ENCODE measurements at regions not wholly inside any gene's neighbourhood (a gene's known extent, or its start where the extent isn't known, plus 50 kb on each side); places are given as distances from the start of the nearest gene placed in this dataset.
"Not testable (repeated sequence)": the region's sequence is repeated elsewhere in the genome, so short reads cannot be mapped to it uniquely, and the experiment has no call there.

GRCh38 chr5:36739751-36740221 lies 133.4 kb downstream of the SLC1A3 start:
- no peak for DNase-seq

DNA sequence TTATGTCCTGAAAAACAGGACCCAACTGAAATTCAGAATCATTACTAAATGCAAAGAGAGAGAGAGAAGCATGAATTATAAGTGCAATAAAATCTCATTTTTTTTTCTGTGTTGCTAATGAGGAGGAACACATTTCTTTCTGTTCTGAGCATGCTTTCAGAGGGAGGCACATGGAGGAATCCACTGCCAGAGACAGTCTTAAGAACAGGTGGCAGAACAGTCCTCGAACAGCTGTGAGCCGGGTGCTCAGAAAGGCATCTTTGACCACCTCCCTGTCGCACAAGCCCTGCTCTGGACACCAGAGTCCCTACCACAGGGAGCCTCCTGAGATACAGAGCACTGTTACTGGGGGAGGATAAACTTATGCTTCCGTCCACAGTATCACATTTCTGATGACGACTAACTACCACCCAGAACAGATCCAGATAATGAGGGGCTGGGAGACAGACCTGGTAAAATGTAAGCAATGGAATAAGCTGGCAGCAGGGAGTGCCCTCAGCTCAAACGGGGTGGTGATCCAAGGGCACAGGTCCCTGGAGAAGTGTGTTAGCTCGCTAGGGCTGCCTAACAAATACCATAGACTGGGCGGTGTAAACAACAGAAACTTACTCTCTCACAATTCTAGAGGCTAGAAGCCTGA lies 134.0 kb downstream of the SLC1A3 start:
- DNase-seq = no peak

DNA sequence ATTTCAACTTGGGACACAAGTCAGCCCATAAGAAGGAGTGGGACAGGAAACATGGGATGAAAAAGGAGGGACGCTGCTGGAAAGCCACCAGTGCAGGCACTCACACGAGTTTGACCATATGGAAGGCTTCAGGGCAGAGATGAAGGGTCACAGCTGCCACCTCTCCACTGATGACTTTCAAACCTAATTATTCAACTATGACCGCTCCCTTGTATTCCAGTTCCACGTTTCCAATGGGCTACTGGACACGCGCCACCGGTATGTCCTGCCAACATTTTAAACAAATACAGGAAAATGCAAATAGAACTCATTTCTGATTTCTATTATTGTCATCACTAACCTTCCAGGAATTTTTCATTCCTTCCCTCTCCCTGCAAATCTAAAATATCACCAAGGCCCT lies 134.7 kb downstream of the SLC1A3 start:
- no peak for DNase-seq

DNA sequence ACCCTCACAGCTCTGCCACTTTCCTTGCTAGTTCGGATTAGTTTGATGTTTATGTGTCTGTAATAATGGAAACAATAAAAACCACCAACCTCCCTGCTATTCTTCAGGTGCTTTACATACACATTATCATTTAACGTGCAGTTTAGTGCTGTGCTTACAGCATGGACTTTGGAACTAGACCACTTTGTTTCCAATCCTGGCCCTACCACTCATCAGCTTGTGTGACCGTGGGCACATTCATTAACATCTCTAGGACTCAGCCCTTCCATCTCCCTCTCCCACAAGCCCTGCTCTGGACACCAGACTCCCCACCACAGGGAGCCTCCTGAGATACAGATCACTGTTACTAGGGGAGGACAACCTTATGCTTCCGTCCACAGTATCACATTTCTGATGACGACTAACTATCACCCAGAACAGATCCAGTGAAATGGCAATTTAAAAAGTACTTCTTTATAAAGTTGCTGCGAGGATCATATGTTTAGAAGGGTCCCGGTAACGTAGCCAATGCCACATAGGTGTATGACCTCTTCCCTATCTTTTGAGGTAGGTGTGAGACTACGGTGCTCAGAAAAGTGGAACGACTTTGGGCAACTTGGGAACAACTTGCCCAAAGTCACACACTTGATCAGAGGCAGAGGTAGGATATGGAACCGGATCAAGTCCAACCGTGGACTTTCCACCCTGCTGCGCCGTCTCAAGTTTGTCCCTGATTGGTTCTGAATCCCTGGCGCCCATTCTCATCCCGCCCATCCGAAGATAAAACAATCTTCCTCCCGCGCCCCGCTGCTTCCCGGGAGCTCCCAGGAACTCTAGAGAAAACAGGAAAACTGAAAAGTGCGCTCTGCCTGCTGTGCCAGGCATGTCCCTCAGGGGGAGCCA lies 132.4 kb upstream of the NIPBL start:
- DNase-seq = peak; percentile 26

- no peak for DNase-seq
Observed at GRCh38 chr5:36744773-36745589, 131.6 kb upstream of the NIPBL start.

DNA sequence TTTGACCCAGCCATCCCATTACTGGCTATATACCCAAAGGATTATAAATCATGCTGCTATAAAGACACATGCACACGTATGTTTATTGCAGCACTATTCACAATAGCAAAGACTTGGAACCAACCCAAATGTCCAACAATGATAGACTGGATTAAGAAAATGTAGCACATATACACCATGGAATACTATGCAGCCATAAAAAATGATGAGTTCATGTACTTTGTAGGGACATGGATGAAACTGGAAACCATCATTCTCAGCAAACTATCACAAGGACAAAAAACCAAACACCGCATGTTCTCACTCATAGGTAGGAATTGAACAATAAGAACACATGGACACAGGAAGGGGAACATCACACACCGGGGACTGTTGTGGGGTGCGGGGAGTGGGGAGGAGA lies 128.8 kb upstream of the NIPBL start:
- not testable (repeated sequence) for DNase-seq

DNA sequence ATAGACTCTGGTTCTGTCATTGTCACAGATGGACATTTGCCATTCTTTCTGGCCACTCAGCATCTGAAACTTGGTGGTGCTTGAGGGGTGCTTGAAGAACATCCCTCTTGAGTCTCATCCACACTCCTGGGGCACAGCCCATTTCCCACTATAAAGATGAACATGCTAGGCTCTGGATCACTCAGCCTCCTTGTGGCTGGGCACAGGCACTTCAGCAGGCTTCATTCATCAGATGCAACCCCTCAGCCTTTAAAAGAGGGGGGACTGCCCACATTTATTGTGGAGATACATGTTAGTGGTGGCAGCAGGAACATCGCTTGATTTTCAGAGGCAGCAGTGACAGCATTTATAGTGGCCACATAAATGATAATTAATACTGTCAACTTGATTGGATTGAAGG lies 124.7 kb upstream of the NIPBL start:
- no peak for DNase-seq

DNA sequence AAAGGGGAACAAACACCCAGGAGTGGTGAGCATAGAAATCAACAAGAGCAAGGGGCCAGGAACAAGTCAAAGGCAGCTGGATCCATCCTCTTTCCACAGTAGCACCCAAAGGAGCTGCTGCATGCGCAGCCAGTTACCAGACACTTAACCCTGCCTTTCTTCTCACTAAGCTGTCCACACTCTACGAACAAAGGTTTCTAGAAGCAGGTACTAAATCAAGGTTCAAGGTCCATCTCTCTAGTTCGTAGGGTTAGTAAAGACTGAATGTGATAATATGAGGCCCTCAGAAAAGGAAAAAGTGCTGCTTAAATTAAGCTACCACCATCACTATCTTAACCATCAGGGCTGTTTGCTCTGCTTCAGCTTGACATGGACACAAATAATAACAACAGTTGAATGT lies 121.2 kb upstream of the NIPBL start:
- no peak for DNase-seq

DNA sequence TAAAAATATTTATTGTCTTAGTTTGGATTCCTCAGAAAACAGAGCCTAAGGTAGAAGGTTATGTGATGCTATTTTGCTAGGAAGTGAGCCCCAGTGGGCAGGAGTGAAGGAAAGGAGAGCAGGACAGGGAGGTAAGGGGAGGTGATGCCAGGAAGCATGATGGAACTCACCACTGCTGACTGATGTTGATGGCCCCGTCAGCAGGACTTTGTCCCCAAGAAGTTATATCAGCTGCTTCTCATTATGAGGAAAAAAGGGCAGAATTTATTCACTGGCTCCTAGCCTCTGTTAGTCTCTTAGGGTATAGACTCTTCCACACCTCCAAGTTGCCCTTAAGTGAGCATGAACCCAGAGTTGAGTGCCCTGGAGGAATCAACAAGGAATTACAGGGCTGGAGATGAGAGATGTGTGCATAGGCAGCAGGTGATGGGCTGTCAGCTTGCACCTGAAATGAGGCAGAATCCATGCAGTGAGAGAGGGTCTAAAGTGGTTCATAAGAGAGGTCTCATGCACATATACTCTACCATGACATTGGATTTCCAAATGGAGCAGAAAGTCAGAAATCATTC lies 120.6 kb upstream of the NIPBL start:
- no peak for DNase-seq

DNA sequence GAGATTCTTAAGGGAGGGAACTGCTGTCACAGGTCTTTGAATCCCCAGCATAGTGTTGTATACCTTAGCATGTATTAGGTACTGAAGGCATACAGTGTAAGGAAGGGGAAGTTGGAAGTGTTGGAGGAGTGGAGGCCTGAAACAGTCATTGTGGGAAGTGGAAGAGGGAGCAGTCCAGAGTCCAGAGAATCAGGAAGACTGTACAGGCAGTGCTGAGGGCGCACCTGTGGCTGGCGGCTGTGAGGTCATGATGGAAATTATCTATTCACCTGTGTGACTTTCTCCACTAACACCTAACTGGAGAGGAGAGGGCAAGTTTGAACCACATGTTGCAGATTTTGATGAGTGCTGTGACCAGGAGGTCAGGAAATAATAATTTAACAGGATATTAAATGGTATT lies 119.7 kb upstream of the NIPBL start:
- no peak for DNase-seq

GRCh38 chr5:36759117-36759516 lies 117.5 kb upstream of the NIPBL start:
- no peak for DNase-seq

GRCh38 chr5:36763454-36763853 lies 113.1 kb upstream of the NIPBL start:
- no peak for DNase-seq

- no peak for DNase-seq
Observed at GRCh38 chr5:36765876-36766275, 110.7 kb upstream of the NIPBL start.

DNA sequence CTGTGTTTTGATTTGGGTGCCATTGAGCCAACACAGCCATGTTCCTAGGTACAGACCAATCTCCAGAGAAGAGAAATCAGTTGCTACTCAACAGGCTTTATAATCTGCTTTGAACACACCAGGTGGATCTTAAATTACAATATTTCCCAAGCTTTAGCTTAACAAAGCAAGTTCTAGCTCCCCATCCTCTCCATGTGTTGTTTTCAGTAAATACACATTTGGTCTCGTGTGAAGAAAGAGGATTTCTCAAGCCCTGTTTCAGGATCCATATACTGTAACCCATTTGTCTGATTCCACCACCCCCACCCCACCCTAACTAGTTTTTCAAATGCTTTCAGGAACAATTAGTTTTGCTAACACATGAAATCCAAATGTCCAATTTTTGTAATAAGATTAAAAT lies 109.6 kb upstream of the NIPBL start:
- no peak for DNase-seq

- no peak for DNase-seq
Observed at GRCh38 chr5:36768450-36768849, 108.1 kb upstream of the NIPBL start.

DNA sequence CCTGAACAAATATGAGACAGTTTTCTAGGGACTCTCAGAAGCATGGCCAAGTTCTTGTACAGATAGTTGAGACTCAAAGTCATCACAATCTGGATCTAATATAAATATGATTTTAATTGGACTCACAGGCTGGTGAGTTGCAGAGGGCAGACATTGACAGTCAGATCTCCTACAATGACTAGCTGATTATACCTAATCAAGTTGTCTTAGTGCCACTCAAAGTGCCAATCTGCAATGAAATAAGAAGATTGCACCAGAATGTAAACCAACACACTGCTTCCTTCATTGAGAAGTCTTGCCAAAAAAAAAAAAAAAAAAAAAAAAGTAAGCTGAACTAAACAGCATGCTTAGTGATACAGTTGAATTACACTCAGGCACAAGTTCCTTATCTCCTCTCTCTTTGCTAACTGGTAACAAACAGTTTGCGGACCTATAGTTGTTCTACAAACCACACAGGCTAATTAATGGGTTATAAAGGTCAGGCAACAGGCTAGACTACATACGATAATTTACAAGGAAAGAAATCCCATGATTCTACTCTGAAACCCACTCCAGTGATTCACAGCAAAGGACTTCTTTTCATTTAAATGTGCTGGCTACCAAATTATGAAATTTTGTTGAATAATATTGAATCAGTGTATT lies 107.3 kb upstream of the NIPBL start:
- no peak for DNase-seq

DNA sequence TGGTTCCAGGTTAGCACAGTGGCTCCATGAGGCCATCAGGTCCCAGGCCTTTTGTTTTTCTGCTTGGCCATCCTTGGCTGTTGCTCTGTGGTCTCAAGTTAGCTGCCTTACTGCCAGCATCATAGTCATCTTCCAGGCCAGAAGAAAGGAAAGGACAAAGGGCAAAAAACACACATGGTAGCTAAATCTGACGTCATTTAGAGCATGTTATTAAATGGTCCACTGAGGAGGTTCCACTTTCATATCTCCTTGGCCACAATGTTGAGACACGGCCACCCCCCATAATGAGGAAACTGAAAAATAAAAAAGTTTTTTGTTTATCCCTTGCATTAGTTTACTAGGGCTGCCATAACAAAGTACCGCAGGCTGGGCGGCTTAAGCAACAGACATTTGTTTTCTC lies 106.4 kb upstream of the NIPBL start:
- no peak for DNase-seq

GRCh38 chr5:36772276-36773140 lies 104.1 kb upstream of the NIPBL start:
- no peak for DNase-seq

GRCh38 chr5:36777105-36777757 lies 99.3 kb upstream of the NIPBL start:
- DNase-seq = no peak

DNA sequence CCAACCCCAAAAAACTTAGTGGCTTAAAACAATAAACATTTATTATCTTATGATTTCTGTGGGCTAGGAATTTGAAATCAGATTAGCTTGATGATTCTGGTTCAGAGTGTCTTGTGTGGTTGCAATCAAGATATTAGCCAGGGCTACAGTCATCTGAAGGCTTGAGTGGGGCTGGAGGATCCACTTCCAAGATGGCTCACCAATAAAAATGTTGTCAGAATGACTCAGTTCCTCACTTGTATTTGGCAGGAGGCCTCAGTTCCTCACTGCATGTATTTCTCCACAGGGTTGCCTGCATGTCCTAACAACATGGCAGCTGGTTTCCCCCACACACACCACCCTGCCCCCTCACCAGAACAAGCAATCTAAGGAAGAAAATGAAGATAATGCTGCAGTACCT lies 98.2 kb upstream of the NIPBL start:
- no peak for DNase-seq

GRCh38 chr5:36782612-36783011 lies 94.0 kb upstream of the NIPBL start:
- DNase-seq = not testable (repeated sequence)

Data from GOT3 (cell line).